ENCODE measurements at regions not wholly inside any gene's neighbourhood (a gene's known extent, or its start where the extent isn't known, plus 50 kb on each side); places are given as distances from the start of the nearest gene placed in this dataset.

- TF ChIP-seq CTCF (IDR thresholded peaks at IDR 0.05) (no peak), POLR2A (IDR thresholded peaks at IDR 0.05) (no peak)
Observed at GRCh38 chr17:53919356-53919755, 96.6 kb downstream of the KIF2B start.
